Activated CD8-positive, alpha-beta memory T cell treated with anti-CD3 and anti-CD28 coated beads for 1 hour (primary cell): ENCODE measurements at regions not wholly inside any gene's neighbourhood (a gene's known extent, or its start where the extent isn't known, plus 50 kb on each side); places are given as distances from the start of the nearest gene placed in this dataset.

Experiments
- DNase-seq, 2 donors: peaks; one replicate each; pipeline ENCODE4 v3.0.0-alpha.2; 2020; ENCODE audit warnings: low read depth in 1 of 2; ENCODE audit errors: extremely low read depth in 1 of 2

GRCh38 chr2:80889009-80889408, 584.5 kb upstream of the LRRTM1 start:
- no peak for DNase-seq

GRCh38 chr2:80887841-80888378, 583.4 kb upstream of the LRRTM1 start:
- no peak for DNase-seq

GRCh38 chr2:80874374-80874773, 569.8 kb upstream of the LRRTM1 start:
- no peak for DNase-seq

- no peak for DNase-seq
Observed at GRCh38 chr2:80869858-80870438, 565.4 kb upstream of the LRRTM1 start.

- no peak for DNase-seq
Observed at GRCh38 chr2:80863147-80863714, 558.7 kb upstream of the LRRTM1 start.

GRCh38 chr2:80858965-80859364, 554.4 kb upstream of the LRRTM1 start:
- DNase-seq, result no peak

GRCh38 chr2:80856227-80856626, 551.7 kb upstream of the LRRTM1 start:
- no peak for DNase-seq

- no peak for DNase-seq
Observed at GRCh38 chr2:80854831-80855230, 550.3 kb upstream of the LRRTM1 start.

- no peak for DNase-seq
Observed at GRCh38 chr2:80852808-80853139, 548.2 kb upstream of the LRRTM1 start.

GRCh38 chr2:80852079-80852807, 547.7 kb upstream of the LRRTM1 start:
- no peak for DNase-seq

- no peak for DNase-seq
Observed at GRCh38 chr2:80830891-80831290, 526.3 kb upstream of the LRRTM1 start.

GRCh38 chr2:80822999-80823398, 518.4 kb upstream of the LRRTM1 start:
- DNase-seq, result no peak

GRCh38 chr2:80815259-80815658, 510.7 kb upstream of the LRRTM1 start:
- no peak for DNase-seq

- no peak for DNase-seq
Observed at GRCh38 chr2:80786584-80786983, 482.0 kb upstream of the LRRTM1 start.

- no peak for DNase-seq
Observed at GRCh38 chr2:80778704-80779103, 474.2 kb upstream of the LRRTM1 start.

- no peak for DNase-seq
Observed at GRCh38 chr2:80748592-80748991, 444.0 kb upstream of the LRRTM1 start.

GRCh38 chr2:80737047-80737446, 432.5 kb upstream of the LRRTM1 start:
- no peak for DNase-seq

- no peak for DNase-seq
Observed at GRCh38 chr2:80725001-80725400, 420.4 kb upstream of the LRRTM1 start.

- no peak for DNase-seq
Observed at GRCh38 chr2:80722803-80723202, 418.3 kb upstream of the LRRTM1 start.

GRCh38 chr2:80719607-80720006, 415.1 kb upstream of the LRRTM1 start:
- DNase-seq, result no peak

GRCh38 chr2:80715433-80715832, 410.9 kb upstream of the LRRTM1 start:
- DNase-seq, result no peak

- DNase-seq, result no peak
Observed at GRCh38 chr2:80711915-80712314, 407.4 kb upstream of the LRRTM1 start.
